HG02642 (cell line): ENCODE measurements at regions not wholly inside any gene's neighbourhood (a gene's known extent, or its start where the extent isn't known, plus 50 kb on each side); places are given as distances from the start of the nearest gene placed in this dataset.

ENCODE experiments used
- ATAC-seq: cut with Tn5 transposase; IDR thresholded peaks from one replicate; pipeline ENCODE4 v1.9.1; 2021; ENCODE audit warnings: mild to moderate bottlenecking; ENCODE audit not compliant: unreplicated experiment, poor library complexity

DNA sequence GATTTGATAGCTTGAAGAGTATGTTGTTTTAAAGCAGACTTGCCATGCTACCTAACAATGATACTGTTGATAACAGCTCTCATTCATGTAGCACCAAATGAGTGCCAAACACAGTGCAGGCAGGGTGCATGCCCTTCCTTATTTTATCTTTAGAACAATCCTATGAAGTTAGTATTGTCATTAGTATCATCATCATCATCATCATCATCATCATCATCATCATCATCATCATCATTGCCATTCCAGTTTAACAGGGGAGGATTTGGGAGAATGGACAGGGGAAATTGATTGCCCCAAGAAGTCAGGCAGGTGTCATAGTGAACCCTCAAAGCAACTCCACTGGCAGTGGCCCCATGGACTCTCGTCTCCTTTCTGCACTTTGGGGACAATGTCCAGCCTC lies 734.9 kb downstream of the VRK1 start:
- no peak for ATAC-seq

GRCh38 chr14:97536421-97536820 lies 739.2 kb downstream of the VRK1 start:
- ATAC-seq = no peak

DNA sequence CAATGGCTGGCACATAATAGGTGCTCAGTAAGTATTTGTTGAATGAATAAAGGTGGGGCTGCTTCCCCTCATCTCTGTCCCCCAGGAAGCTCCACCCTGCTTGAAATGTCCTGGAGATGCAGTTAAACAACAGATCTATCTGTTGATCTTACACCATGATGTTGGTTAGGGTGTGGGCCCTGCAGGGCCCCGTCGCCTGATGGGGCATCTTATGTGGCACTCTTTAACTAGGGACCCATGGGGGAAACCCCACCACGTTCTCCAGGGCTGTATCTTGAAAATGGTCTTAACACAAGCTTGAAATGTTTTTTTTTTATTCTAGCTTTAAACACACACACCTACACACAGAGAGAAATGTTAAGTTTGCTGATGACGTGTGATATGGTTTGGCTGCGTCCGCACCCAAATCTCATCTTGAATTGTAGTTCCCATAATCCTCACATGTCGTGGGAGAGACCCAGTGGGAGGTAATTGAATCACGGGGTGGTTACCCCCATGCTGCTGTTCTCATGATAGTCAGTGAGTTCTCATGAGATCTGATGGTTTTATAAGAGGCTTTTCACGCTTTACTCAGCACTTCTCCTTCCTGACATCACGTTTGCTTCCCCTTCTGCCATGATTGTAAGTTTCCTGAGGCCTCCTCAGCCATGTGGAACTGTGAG lies 741.7 kb downstream of the VRK1 start:
- ATAC-seq = no peak

DNA sequence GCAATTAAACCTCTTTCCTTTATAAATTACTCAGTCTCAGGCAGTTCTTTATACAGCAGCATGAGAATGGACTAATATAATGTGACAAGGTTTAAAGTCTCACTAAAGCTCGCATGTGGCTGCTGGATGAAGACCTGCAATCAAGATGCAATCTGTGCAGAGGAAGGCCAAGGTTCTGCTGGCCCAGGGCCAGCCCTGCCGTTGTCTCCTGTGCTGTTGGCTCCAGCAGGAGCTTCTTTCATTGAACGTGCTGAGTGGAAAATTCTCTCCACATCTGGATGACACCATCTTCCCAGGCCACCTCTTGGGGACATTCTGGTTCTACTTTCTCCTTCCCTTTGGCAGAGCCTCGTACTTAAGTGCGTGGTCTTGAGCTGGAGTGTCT lies 742.2 kb downstream of the VRK1 start:
- ATAC-seq = no peak

- ATAC-seq = no peak
Measured at GRCh38 chr14:97539884-97540283, 742.7 kb downstream of the VRK1 start.

DNA sequence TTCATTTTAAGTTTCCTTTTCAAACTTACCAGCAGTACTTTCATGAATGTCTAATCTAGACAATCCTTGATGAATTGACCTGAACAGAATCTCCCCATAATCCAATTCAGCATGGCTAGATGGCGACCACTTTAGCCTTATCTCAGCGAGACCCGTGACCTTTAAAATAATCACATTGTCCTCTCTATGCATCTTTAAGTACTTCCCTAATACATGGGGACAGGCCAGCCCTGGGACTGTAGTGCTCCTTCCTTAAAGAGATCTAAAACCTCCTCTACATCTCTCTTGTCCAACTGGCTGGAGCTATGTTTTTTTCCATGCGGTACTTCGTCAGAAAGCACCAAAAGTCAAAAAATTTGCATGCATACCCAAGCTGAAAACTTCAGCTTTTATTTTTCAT lies 746.0 kb downstream of the VRK1 start:
- ATAC-seq = no peak

GRCh38 chr14:97543816-97544215 lies 746.6 kb downstream of the VRK1 start:
- no peak for ATAC-seq

GRCh38 chr14:97544571-97544970 lies 747.4 kb downstream of the VRK1 start:
- ATAC-seq = no peak

- no peak for ATAC-seq
Measured at GRCh38 chr14:97546491-97547230, 749.5 kb downstream of the VRK1 start.

GRCh38 chr14:97550463-97550862 lies 753.3 kb downstream of the VRK1 start:
- ATAC-seq = no peak

- ATAC-seq = no peak
Measured at GRCh38 chr14:97554597-97554996, 757.4 kb downstream of the VRK1 start.

DNA sequence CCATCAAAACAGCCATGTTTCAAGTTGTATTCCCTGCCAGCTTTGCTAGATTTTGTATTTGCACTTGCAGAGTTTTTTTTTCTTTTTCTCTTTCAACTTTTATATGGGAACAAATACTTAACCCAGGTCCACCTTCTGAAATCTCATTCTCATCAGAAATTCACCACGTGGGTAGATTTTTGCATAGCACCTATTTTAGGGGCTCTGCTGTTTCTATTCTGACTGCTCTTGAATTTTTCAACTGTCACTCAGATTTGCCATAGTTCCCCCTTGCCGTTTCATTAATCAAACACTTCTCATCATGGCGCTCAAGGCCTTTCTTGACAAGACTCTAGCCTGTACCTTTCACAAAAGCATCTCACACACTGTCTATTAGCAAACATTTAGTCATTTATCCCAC lies 767.2 kb downstream of the VRK1 start:
- ATAC-seq = no peak

- ATAC-seq = no peak
Measured at GRCh38 chr14:97571201-97571600, 774.0 kb downstream of the VRK1 start.

DNA sequence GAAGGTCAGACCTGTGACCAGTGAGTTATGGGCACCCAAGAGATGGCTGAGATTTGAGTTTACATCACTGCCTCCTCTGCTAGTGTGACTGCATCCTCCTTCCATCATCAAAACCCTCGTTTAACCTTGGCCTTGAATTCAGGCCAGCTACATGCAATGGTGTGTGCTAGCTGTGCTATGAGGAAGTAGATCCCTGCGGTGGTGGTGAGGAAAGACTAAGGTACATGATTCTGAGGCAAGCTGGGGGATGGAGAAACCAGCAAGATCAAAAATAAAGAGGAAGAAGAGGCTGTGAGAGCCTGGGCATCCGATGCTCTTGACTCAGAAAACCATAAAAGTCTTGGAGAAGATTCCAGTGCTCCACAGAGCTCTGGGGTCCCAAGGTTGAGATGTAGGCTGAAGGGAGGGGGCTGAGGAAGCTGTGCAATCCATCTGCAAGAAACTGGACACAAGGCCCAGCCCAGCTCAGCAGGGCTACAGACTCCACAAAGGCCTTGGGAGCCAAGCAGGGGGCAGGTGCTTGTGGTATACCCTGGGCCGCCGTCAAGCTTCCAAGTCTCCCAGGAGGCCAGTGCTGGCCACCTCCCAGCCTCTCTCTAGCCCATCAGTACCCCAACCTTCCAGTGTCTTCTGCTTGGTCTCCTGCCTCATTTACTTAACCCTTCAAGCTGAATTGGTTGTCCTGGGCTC lies 774.8 kb downstream of the VRK1 start:
- no peak for ATAC-seq

DNA sequence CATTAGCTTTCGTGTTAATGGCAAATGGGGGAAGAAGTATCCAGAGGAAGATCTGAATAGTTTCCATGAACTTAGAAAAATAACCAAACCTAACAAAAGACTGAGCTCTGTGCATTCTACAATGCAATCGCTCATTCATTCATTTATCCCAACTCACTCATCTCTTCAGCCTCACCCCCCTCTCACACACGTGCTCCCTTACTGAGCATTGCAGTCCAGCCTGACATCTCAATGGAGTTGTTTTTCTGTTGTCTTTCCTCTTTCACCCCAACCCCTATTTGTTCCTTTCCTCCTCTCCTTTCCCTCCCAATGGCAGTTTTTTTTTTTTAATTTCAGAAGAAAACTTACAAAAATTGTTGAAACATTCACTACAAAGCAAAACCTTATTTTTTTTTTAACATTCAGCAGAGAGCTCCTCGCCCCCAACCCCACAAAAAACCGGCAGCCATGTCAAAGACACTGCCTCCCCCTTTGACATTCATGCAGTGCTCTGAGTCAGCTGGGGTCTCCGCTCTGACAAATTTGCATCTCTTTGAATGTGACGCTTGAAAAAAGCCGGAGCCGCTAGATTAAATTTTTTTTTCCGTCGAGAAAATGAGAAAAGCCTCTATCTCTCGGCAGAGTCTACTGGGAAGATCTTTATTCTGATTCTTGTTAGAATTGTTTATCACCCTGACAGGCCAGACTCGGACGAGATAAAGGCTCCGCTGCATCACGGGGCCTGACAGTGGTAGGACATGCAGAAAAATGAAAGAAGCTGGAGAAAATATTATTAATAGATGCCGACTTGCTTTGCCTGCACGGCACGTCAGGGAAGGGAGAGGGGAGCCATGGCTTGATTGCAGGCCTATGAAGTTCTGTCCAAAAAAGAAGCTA lies 775.6 kb downstream of the VRK1 start:
- no peak for ATAC-seq

DNA sequence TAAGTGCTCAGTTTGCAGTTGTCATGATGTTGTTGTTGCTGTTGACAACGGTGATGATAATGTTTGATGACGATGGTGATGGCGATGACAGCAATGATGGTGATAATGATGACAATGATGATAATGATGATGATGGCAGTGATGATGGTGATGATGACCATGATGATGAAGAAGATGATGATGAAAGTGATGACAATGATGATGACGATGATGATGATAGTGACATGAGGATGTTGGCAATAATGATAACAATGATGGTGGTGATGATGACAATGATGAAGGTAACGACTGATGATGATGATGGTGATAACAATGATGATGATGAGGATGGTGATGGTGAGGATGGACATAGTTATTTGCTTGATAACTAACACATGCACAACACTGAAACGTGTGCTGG lies 778.5 kb downstream of the VRK1 start:
- no peak for ATAC-seq

- no peak for ATAC-seq
Measured at GRCh38 chr14:97578982-97579548, 781.9 kb downstream of the VRK1 start.

GRCh38 chr14:97581016-97581415 lies 783.8 kb downstream of the VRK1 start:
- ATAC-seq = no peak

GRCh38 chr14:97582022-97582421 lies 784.8 kb downstream of the VRK1 start:
- no peak for ATAC-seq

GRCh38 chr14:97584528-97584927 lies 787.3 kb downstream of the VRK1 start:
- no peak for ATAC-seq
